H4 (cell line): ENCODE measurements at regions not wholly inside any gene's neighbourhood (a gene's known extent, or its start where the extent isn't known, plus 50 kb on each side); places are given as distances from the start of the nearest gene placed in this dataset.

Experiments used
- DNase-seq: peaks from one replicate; pipeline ENCODE4 v3.0.0-alpha.2; 2015; ENCODE audit warnings: low spot score

DNA sequence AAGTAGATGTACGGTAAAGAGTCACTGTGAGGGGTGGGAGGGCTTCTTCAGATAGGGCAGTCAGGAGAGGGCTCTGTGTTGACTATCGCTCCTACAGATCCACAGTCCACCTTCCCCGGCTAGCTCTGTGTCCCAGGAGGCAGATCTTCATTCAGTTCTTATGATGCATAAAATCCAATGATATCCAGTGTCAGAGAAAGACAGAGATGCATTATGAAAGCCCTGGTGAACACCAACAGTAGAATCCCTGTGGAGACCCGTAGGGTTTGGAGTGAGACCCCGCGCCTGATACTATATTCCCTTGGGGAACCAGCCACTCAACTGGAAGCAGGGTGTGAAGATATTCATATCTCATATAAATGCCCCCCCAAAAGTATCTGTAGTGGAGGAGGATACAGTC is 119.8 kb upstream of the SLCO3A1 start:
- no peak for DNase-seq

DNA sequence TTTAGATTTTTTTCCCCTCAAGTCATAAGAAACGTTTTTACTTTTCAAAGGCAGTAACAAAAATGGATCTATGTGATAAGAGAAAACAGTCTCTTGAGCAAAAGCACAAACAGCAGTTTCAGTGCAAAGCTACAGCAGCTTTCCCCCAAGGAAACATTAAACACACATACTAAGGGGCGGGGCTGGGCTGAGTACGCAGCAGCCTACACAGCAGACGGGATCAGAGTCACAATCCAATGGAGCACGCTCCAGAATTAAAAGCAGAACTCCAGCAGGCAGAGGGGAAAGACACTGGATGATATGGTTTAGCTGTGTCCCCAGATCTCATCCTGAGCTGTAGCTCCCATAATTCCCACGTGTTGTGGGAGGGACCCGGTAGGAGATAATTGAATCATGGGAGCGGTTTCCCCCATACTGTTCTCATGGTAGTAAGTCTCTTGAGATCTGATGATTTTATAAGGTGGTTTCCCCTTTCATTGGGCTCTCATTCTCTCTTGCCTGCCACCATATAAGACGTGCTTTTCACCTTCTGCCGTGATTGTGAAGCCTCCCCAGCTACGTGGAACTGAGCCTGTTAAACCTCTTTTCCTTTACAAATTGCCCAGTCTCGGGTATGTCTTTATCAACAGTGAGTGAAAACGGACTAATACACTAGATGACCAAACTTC is 116.2 kb upstream of the SLCO3A1 start:
- DNase-seq, result no peak

DNA sequence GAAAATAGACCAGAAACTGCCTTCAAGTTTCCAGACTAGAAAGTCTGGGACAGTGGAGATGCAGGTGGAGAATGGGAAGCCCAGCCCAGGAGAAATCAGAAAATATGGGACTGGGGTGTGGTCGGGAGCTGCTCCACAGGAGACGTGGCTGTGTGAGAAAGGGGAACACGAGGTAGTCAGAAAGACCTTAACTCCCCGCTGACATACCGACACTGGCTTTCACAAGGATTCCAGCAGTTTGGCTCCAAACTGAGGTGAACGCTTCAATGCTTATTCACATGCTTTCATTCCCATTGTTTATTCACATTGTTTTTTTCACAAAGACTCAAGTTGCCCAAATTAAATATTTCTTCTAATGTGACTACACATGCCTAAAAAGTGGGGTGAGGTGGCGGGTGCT is 111.5 kb upstream of the SLCO3A1 start:
- no peak for DNase-seq

DNA sequence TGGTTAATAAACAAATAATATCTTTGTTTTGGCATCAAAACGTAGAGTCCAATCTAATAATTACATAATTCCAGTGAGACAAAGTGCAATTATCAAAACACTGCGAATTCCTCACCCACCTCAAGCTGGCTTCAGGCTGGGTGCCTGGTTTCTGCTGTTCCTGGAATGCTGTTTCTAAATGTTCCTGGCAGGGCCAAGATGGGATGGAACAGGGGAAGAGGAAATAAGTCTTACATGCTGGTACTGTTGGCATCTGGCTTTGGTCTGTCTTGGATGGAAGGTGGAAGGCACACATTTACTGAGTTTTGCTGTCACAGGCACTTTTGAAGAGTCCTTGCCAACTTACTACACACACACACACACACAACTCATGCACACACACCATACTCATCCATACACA is 101.9 kb upstream of the SLCO3A1 start:
- DNase-seq, result no peak

DNA sequence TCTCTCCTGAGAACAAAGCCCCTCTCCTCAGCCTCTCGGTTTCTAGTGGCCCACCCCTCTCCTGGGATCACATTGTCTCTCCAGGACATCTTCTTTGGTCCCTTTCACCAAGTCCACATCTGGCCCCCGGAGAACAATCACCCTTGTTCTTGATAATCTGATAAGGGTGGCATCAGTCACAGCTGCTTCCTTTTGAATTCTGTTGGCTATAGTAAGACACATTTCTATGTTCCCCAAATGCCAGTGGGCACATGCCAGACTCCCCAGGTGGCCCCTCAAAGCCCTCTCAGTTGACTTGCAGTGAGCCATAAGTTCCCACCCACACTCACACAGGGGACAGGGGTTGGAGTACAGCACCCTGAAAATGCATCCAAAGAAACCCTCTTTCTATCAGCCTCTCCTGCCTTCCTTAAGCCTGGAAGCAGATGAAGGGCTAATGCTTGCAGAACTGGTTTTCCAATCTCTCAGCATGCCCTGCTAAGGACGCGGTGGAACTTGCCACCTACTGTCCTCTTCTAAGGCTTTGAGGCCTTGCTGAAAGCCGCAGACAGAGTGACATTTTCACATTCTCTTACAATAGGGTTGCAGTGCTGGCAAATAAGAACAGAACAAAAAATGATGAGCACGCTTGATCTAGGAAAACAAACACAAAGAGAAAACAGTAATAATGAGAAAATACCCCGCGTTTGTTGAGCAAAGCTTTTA is 101.3 kb upstream of the SLCO3A1 start:
- DNase-seq, result no peak

DNA sequence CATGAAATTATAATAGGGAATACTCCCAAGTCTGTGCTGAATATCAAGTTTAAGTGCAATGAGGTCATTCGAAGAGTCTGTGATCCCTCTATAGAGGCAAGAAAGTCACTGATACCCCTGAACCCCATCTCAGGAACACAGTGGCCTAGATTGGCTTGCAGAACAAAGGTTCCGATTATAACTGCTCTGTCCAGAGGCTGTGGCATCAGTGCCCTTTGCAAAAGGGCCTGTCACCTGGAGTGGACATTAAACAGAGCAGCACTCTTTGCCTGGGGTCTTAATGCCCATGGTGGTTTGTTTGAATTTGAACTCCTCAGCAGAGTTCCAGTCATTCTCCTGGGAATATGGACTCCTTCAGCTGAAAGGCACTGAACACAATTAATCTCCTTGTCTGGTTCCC is 93.9 kb upstream of the SLCO3A1 start:
- DNase-seq, result no peak

DNA sequence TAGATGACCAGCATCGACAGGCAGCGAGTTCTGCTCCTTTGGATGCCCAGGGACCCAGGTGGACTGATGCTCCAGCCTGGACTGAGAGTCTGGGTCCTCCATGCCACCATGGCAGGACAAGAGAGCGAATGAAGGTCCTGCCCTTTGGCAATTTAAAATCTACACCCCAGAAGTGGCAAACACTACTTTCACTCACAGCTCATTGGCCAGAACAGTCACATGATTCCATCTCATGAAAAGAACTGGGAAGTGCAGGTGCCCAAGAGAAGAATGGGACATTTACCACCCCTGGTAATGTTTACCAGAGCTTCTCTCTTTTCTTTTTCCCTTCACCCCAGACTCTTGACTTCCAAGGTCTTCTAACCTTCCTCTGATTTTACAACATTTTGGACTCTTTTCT is 87.8 kb upstream of the SLCO3A1 start:
- DNase-seq, result no peak

DNA sequence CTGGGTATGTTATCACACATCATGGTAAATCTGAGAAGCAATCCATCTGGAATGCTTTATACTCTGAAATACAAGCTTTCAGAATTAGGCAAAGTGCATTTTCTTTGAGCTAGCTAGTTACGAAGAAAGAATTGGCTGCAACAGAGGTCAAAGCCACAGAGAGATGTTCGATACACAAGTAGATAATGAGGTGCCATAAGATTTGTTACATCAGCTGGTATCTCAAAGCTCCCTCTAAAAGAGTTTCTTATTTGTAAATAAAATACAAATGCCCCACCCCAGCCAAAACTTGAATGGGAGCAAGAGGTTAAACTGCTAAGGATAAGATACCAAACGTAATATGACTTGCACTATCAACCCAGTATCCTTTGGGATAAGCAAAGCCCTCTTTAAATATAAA is 84.0 kb upstream of the SLCO3A1 start:
- DNase-seq, result no peak

DNA sequence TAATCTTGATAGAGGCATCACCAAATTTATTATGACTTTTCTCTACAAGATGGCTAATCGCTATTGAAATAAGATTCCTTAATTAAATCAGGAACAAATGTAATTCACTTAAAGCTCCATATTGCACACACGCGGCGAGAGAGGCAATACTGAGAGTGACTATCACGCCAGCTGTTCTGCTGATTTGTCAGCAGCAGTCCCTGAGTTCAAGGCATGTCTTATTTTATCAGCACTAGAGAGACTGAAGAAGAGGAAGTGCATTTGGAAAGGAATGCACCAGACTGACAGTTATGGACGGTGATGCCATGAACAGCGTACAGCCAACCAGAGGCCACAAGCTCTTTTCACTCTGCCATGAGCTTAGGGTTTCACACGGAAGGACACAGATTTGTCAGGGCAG is 83.6 kb upstream of the SLCO3A1 start:
- DNase-seq, result no peak

DNA sequence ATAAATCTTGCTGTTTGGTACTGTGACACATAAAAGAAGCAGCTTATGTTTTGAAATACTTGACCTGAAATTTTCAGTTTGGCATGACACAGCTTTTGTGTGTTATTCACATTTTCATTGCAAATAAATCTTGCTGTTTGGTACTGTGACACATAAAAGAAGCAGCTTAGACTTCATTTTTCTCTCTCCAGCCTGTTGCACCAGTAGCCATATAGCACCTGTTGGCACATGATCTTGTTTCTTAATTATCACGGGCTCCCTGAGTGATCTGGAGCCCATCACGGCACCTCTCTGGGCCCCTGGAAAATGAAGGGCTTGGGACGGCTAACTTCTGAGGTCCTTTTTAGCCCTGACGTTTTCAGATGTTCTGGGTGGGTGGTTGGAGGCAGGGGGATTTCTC is 77.4 kb upstream of the SLCO3A1 start:
- no peak for DNase-seq

DNA sequence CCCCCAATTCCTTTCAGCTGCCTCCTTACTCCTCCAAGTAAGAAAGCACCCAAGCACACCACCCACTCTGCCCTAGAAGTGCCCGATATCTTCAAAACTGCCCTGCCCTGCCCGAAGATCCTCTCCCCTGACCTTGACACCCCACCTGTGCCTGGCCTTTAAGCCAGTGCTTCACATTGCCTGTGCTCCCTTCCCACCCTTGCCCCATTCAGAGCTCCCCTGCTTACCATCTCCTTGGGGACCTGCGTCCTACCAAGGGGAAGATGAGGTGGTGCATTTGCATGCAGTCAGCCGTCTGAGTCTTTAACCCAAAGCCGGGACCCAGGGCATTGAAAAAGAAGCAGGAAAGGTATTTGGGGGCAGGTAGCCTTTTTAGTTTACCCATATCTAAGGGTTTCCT is 73.5 kb upstream of the SLCO3A1 start:
- no peak for DNase-seq

DNA sequence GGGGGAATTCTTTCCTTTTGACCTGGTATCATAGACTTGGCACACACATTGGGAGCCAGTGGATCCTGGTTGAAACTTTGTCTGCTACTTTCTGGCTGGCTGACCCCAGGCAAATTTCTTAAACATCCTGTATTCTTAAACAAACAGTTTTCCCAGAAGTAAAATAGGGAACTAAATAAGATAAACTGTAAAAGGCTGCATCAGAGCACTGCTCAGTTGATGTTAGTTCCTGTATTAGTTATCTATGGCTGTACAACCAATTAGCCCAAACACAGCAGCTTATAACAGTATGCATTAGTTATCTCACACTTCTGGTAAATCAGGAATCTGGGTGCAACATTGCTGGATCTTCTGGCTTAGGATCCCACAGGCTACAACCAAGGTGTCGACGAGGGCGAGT is 73.1 kb upstream of the SLCO3A1 start:
- no peak for DNase-seq

DNA sequence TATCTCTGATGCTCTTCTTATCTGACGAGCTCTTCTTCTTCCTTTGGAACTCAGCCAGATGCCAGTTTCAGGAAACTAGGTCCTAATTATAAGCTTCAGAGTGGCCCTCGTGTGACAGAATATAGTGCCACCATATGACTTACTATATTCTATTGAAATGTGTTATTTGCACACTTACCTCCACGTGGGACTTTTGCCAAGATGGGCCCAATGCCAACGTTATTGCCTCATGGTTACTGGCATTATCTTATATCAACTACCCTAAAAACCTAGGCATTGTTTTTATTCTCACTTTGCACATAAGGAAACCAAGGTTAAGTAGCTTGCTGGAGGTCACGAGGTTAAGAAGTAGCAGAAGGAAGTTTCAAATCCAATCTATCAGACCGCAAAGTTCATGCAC is 71.3 kb upstream of the SLCO3A1 start:
- no peak for DNase-seq

DNA sequence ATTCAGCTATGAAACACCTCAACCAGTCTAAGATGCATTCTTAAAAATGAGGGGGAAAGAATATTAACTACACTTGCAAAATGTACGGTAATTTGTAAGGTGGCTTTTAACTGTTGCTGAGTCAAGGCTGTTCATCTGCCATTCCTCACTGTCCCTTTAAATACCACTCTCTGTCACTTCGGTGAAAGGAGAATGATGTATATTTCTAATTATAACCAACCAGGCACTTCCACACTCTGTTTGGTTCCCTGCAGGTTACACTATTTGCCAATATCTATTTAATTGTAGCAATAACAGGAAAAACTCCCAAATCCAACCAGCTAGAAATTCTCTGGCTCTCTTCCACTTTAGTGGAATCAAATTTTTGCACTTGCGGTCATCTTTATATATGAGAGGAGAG is 70.5 kb upstream of the SLCO3A1 start:
- no peak for DNase-seq

DNA sequence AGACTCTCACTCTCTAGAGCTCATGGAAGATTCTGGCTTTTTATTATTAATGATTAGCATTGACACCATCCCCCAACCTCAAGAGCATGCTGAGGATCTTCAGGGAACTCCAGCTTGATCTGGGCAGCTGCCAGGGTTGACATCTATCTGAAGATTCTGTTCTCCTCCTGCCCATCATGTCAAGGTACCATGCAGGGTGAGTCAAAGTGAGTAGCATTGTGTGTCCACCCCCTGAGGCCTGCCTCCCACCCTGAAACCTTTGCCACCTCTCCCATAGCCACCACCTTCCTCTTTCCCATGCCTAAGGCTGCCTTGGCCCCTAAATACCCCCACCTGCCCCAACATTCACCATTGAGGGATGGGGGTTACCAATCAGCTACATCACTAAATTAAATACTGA is 70.1 kb upstream of the SLCO3A1 start:
- no peak for DNase-seq

DNA sequence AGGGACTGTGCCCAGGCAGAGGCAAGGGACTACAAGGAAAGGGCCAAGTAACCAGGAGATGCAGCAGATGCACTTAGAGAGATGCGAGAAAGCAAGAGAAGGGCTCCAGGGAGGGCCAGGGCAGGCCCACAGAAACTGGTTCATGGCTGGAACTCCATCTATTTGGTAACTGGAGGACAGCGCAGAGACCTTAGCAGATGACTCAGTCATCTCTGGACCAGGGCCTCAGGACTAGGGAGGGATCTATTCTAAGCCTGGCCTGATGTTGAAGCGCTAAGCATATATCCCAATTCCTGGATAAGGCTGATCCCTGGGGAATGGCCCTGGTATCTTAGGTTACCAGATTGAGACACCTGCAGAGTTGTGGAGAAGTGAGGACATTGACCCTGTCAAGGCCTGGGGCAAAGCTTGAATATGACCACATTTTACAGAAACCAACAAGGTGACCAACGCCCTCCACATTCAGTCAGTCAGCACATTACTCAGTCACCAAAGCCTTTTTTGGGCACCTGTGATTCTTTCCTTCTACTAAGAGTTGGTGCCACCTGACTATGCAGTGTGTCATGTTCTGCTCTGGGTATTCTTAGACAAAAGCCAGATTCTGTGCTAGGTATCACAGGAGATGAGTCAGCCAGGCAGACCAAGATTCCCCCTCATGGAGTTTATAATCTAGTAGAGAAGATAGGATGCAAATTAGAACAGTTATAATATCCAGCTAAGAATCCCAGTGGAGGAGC is 68.4 kb upstream of the SLCO3A1 start:
- DNase-seq, result no peak

DNA sequence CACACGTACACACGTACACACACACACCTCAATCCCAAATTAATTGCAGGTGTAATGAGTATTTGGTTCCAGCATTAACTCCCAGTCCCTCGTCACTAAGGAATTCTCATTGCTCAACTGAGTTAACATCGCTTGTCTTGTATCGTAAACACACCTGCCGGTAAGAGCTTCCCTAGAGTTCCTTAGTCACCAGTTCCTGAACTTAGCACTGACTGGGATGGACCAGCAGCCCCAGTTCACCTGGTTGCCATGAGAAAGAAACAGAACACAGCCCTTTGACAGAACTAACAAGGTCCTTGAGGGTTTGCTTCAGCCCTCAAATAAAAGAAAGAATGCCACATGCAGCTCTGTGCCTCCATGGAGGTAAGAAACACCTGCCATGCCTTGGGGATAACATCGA is 66.3 kb upstream of the SLCO3A1 start:
- no peak for DNase-seq

DNA sequence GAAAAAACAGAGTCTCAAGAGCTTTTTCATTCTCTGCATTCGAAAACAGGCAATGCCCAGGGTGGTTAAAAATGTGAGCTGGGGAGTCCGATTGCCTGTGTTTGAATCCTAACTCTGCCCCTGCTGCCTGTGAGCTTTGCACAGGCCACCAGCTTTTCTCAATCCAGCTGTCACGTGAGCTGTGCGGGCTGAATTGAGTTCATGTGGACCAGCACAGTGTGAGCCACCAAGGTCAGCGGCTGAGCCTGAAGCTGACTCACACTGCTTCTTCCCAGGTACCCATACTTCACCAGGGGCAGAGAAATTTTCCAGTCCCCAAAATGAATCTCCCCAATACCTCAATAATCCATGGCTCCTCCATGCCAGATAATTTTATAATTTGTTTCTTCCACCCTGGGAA is 64.4 kb upstream of the SLCO3A1 start:
- no peak for DNase-seq

DNA sequence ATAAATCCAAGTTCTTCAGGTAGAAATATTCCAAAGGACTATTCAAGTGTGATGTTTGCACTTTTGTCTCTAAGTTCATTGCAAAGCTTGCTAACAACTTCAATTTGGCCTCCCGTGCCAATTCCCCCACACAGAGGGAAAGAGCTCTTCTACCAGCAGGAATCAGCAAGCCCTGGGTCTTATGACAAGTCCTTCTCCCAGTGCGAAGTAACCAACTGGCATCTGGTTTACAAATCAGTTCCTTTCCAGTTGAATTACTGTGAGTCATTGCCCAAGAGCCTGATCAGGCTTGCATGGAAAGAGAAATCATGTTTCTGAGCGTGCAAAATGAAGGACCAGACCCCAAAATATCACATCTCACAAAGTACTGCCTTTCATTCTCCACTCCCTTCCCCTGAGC is 62.7 kb upstream of the SLCO3A1 start:
- DNase-seq, result no peak

DNA sequence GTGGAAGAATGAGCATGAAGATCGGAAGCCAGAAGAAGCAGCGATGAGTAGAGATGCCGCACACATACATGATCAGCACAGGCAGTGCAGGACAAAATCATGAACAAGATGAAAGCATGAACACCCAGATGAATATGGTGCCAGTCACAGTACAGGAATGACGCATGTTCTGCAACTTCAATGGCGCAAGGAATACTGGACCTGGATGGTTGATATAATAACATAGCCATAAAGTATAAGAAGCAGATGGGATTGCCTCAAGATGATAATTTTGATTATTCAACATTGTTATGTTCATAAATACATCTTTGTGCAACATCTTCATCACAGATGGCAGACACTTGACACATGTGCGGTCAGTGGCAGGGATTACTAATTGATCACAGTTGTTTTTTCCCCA is 59.7 kb upstream of the SLCO3A1 start:
- DNase-seq, result no peak

DNA sequence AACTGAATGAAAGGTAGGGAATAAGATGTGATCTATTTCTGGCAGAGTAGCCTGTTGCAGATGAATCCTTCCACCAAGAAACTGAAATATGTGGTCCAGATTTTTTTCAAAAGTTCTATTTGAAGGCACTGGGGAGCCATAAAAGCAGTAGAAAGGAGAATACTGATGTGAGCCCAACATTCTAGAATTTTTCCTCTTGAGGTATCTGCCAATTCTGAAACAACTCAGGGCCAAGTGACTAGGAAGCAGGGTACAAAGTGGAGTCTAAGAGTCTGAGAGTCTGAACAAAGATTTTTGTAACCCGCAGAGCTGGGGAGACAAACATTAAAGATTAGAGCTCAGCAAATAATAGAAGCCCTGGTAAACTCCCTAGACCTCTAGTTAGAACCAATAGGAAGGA is 58.3 kb upstream of the SLCO3A1 start:
- DNase-seq, result no peak

DNA sequence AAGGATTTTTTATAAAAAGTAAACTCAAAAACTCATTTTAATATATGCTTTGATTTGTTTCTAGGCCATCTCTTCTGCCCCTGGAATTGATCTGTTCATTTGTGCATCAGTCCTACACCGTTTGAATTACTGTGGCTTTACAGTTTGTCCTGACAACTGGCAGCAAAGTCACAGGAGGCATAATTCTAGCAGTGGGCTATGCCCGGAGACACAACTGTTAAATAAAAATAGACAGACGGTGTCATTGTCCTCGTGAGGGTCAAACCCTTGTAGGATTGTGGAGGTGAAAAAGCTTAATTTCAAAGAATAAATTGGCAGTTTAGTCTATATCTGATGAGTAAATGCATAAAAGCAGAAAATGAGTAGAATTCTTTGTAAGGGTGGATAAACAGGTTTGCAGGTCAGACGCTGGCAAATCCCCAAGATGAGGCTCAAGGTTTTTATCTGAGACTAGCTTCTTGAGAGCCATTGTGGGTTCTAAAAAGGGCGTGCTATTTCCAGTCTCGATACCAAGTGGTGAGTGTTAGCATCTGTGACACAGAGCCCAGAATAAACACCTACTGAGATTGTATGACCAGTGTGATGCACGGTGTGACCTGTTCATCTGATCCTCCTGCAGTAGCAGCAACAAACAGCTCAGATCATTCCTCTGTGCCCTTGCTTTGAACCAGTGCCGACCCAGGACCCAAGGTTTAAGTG is 51.5 kb upstream of the SLCO3A1 start:
- DNase-seq, result no peak

DNA sequence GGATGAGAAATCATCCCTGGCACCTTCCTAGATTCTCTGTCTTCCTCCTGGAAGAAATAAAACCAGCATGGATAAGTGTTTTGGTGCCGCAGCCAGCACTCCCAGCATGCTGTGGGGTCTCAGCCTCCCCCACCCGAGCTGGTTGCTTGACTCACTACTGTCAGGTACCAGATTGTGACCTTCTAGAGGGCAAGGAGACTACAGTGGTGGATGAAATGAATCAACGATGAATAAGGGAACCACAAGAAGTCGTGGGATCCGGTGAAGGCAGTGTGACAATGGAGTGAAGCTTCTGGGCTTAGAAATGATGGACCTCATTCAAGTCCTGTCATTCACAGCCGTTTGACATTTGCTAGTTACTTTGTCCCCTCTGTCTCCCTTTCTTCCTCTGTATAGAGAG is 50.2 kb upstream of the SLCO3A1 start:
- DNase-seq, result no peak
